ENCODE measurements at regions not wholly inside any gene's neighbourhood (a gene's known extent, or its start where the extent isn't known, plus 50 kb on each side); places are given as distances from the start of the nearest gene placed in this dataset.

DNA sequence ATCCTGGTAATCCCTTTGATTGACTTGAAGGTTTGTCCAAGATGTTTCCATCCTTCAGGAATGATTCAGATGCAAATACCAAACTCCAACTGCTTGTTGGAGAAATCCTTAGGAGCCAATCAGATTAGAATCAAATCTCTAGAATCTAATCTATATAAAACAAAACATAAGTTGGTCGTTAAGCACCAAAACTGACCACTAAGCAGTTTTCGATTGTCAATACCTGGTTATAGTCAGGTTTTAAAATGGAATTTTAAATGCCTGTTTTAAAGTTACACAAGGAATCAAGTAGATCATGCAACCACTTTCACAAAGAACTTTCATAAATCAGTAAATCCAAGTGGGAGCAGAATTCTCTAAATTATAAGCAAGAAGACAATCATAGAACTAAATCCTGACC is 236.1 kb downstream of the PARM1 start:
- H4K20me1 ChIP-seq (ENCODE audit: control insufficient read depth, insufficient read depth, insufficient read length) = no peaks in the 10 kb centered on the region
- H2BK15ac ChIP-seq (ENCODE audit: low read depth, low read length) = no peak overlapping the region
- no peak overlapping the region for H4K8ac ChIP-seq (replicated peaks; ENCODE audit: insufficient read length, low read depth, low read length)
- H2BK12ac ChIP-seq (ENCODE audit: insufficient read length, low read depth, low read length) = no peak overlapping the region
- no peak overlapping the region for H3K9ac ChIP-seq (ENCODE audit: extremely low read depth, insufficient read length, low read length)
- Mint-ChIP-seq H3K27me3 (ENCODE audit: low read depth) (no peaks in the 10 kb centered on the region; the same call in 1 of the 2 replicates), H3K4me1 (peaks cover 35 to 37% of the 10 kb centered on the region in 2 experiments), H3K4me3 (no peak overlapping the region), H3K36me3 (ENCODE audit: insufficient read depth in 1 of 3, low read depth in 3 of 3) (peaks cover 7 to 17% (median 11%) of the 10 kb centered on the region in 3 experiments), H3K27ac (peak overlapping the region in 2 of 3 experiments; percentile 88 to 92; a peak in 3 of 7 replicates), H3K9me3 (peaks cover 15 to 16% of the 10 kb centered on the region in 2 experiments)
- no peak overlapping the region for H3K4me2 ChIP-seq (ENCODE audit: insufficient read depth, insufficient read length, low read length)
- no peak overlapping the region for H3K14ac ChIP-seq (ENCODE audit: insufficient read depth, low read length)
- no peak overlapping the region for H3K4ac ChIP-seq (ENCODE audit: low read depth, low read length)
- no peak overlapping the region for H4K91ac ChIP-seq (ENCODE audit: insufficient read length, low read depth, low read length)
- H3K56ac ChIP-seq (ENCODE audit: insufficient read length, low read depth, low read length) = no peak overlapping the region
- H3K27ac ChIP-seq (ENCODE audit: insufficient read length, low read depth, low read length) = no peak overlapping the region
- H3K27me3 ChIP-seq (ENCODE audit: insufficient read depth, low read length) = no peaks in the 10 kb centered on the region
- H3K18ac ChIP-seq (ENCODE audit: insufficient read length, low read depth, low read length) = no peak overlapping the region
- TF ChIP-seq, protein P1, sequence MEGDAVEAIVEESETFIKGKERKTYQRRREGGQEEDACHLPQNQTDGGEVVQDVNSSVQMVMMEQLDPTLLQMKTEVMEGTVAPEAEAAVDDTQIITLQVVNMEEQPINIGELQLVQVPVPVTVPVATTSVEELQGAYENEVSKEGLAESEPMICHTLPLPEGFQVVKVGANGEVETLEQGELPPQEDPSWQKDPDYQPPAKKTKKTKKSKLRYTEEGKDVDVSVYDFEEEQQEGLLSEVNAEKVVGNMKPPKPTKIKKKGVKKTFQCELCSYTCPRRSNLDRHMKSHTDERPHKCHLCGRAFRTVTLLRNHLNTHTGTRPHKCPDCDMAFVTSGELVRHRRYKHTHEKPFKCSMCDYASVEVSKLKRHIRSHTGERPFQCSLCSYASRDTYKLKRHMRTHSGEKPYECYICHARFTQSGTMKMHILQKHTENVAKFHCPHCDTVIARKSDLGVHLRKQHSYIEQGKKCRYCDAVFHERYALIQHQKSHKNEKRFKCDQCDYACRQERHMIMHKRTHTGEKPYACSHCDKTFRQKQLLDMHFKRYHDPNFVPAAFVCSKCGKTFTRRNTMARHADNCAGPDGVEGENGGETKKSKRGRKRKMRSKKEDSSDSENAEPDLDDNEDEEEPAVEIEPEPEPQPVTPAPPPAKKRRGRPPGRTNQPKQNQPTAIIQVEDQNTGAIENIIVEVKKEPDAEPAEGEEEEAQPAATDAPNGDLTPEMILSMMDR (conservative IDR thresholded peaks at IDR 0.05) = no peak
- no peak overlapping the region for H4K5ac ChIP-seq (ENCODE audit: insufficient read length, low read depth, low read length)
- H3K79me2 ChIP-seq (ENCODE audit: insufficient read depth, low read length) = no peaks in the 10 kb centered on the region
- no peak overlapping the region for H2BK5ac ChIP-seq (ENCODE audit: insufficient read length, low read length)
- no peaks in the 10 kb centered on the region for H3K9me3 ChIP-seq (ENCODE audit: control insufficient read depth, low read depth, low read length)
- no peak for DNase-seq
- H3K79me1 ChIP-seq (ENCODE audit: insufficient read depth, low read depth, low read length, poor library complexity, severe bottlenecking) = no peaks in the 10 kb centered on the region
- peaks cover 4% of the 10 kb centered on the region; the same call in 1 of the 2 replicates for H3K4me1 ChIP-seq (ENCODE audit: insufficient read depth, low read length)
- no peak overlapping the region for H3T11ph ChIP-seq (ENCODE audit: low read length)
- H2BK20ac ChIP-seq (ENCODE audit: low read depth, low read length, poor library complexity, severe bottlenecking) = no peak overlapping the region
- no peak overlapping the region for H2AK5ac ChIP-seq (ENCODE audit: insufficient read length, low read length)
- whole genome bisulfite sequencing (ENCODE audit: extremely low coverage, insufficient read length, low lambda C conversion rate) = no CpG with 5 or more reads among the region's 2 CpGs
- no peak overlapping the region for H2AFZ ChIP-seq (ENCODE audit: low read length)
- H2BK120ac ChIP-seq (ENCODE audit: low read depth, low read length, poor library complexity, severe bottlenecking) = no peak overlapping the region
- no peaks in the 10 kb centered on the region for H3K23me2 ChIP-seq (ENCODE audit: insufficient read length, low read depth, low read length, poor library complexity, severe bottlenecking)
- H3K23ac ChIP-seq (ENCODE audit: insufficient read length, low read depth, low read length) = no peak overlapping the region

Data from H9 (cell line).